SU-DHL-6 (cell line): ENCODE measurements at regions not wholly inside any gene's neighbourhood (a gene's known extent, or its start where the extent isn't known, plus 50 kb on each side); places are given as distances from the start of the nearest gene placed in this dataset.

Experiments
- H2AFZ ChIP-seq: fragments of 200-600 bp; sonication (generic); 2 replicates; pipeline ENCODE4 v1.6.1; 2014; ENCODE audit warnings: low read depth, mild to moderate bottlenecking, moderate library complexity, mixed read lengths, antibody characterized with exemption, low read length; ENCODE audit not compliant: severe bottlenecking
- H3F3A ChIP-seq: fragments of 200-600 bp; shearing (Covaris generic); 2 replicates; pipeline ENCODE4 v1.6.0; 2016; ENCODE audit warnings: antibody characterized with exemption, mild to moderate bottlenecking; ENCODE audit not compliant: insufficient read depth
- H3K27ac ChIP-seq: fragments of 200-600 bp; sonication (generic); 2 replicates; pipeline ENCODE4 v1.5.1; 2016; ENCODE audit warnings: low read depth, mild to moderate bottlenecking, low read length, moderate library complexity, mixed read lengths
- H3K27me3 ChIP-seq: fragments of 200-600 bp; sonication (generic), shearing (Covaris generic); 2 replicates; pipeline ENCODE4 v1.6.0; 2014; ENCODE audit warnings: mild to moderate bottlenecking, low read length
- H3K36me3 ChIP-seq: fragments of 200-600 bp; sonication (generic); 2 replicates; pipeline ENCODE4 v1.6.1; 2014; ENCODE audit warnings: mild to moderate bottlenecking, low read length, mixed read lengths
- H3K4me2 ChIP-seq: fragments of 300-600, 200-600 bp; shearing (Covaris generic), sonication (generic); 2 replicates; pipeline ENCODE4 v1.6.0; 2014; ENCODE audit warnings: low read length, low read depth, mild to moderate bottlenecking; ENCODE audit not compliant: poor library complexity, severe bottlenecking
- H3K4me3 ChIP-seq: fragments of 200-600 bp; sonication (generic); 2 replicates; pipeline ENCODE4 v1.5.1; 2014; ENCODE audit warnings: antibody characterized with exemption, low read length, mild to moderate bottlenecking, mixed read lengths; ENCODE audit not compliant: insufficient read depth, poor library complexity, severe bottlenecking
- H3K79me2 ChIP-seq: fragments of 200-600 bp; sonication (generic); 2 replicates; pipeline ENCODE4 v1.6.1; 2014; ENCODE audit warnings: mild to moderate bottlenecking, low read length, moderate library complexity; ENCODE audit not compliant: insufficient read depth
- H3K9ac ChIP-seq: fragments of 200-600 bp; sonication (generic); 2 replicates; pipeline ENCODE4 v1.7.0; 2014; ENCODE audit warnings: mild to moderate bottlenecking, low read length
- H3K9me2 ChIP-seq: fragments of 200-600 bp; sonication (generic); replicated peaks from 2 replicates; pipeline ENCODE4 v1.6.1; 2014; ENCODE audit warnings: low read length; ENCODE audit not compliant: insufficient read depth
- H3K9me3 ChIP-seq: fragments of 200-600 bp; sonication (generic); 2 replicates; pipeline ENCODE4 v1.6.1; 2014; ENCODE audit warnings: low read length, mixed read lengths; ENCODE audit not compliant: insufficient read depth
- H4K20me1 ChIP-seq: fragments of 200-600 bp; sonication (generic); 2 replicates; pipeline ENCODE4 v1.6.1; 2014; ENCODE audit warnings: low read depth, mild to moderate bottlenecking, antibody characterized with exemption, low read length, moderate library complexity, mixed read lengths
- EZH2phosphoT487 ChIP-seq: fragments of 200-600 bp; sonication (generic), shearing (Covaris generic); conservative IDR thresholded peaks from 2 replicates; pipeline ENCODE4 v1.6.1; 2018; ENCODE audit warnings: mild to moderate bottlenecking, antibody characterized with exemption, low read length, moderate library complexity, mixed read lengths
- TF ChIP-seq, protein P1 (sequence below): fragments of 200-600 bp; sonication (generic); IDR thresholded peaks from one replicate; pipeline ENCODE4 v1.5.1; 2017; ENCODE audit warnings: antibody characterized with exemption, mild to moderate bottlenecking, low read length, moderate library complexity; ENCODE audit not compliant: insufficient read depth, poor library complexity, severe bottlenecking

DNA sequence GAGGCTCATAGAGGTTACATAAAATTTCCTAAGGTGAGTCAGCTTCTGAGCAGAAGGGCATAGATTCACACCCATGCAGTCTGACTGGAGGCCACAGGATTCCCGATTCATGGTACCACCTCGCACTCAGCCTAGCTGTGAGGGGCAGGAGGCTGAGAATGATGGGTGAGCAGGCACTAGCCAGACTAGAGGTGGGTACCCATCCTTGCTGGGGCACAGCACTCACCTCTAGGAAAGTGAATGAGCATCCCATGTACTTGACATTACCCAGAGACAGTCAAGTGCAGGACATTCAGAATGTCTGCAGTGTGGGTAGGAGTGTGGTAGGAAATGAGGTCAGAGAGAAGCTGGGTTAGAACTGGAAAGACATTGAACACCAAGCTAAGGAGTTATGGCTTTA is 255.5 kb downstream of the CDK5RAP2 start:
- H3K4me3 ChIP-seq = no peak overlapping the region
- H3K27me3 ChIP-seq = no peaks in the 10 kb centered on the region
- H3K4me2 ChIP-seq = no peak overlapping the region
- no peaks in the 10 kb centered on the region for H3K36me3 ChIP-seq
- no peaks in the 10 kb centered on the region for H3F3A ChIP-seq
- no peaks in the 10 kb centered on the region for H4K20me1 ChIP-seq
- H3K27ac ChIP-seq = no peak overlapping the region
- H3K9me2 ChIP-seq = no peaks in the 10 kb centered on the region
- TF ChIP-seq EZH2phosphoT487 = no peak
- TF ChIP-seq, protein P1, sequence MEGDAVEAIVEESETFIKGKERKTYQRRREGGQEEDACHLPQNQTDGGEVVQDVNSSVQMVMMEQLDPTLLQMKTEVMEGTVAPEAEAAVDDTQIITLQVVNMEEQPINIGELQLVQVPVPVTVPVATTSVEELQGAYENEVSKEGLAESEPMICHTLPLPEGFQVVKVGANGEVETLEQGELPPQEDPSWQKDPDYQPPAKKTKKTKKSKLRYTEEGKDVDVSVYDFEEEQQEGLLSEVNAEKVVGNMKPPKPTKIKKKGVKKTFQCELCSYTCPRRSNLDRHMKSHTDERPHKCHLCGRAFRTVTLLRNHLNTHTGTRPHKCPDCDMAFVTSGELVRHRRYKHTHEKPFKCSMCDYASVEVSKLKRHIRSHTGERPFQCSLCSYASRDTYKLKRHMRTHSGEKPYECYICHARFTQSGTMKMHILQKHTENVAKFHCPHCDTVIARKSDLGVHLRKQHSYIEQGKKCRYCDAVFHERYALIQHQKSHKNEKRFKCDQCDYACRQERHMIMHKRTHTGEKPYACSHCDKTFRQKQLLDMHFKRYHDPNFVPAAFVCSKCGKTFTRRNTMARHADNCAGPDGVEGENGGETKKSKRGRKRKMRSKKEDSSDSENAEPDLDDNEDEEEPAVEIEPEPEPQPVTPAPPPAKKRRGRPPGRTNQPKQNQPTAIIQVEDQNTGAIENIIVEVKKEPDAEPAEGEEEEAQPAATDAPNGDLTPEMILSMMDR = no peak
- no peaks in the 10 kb centered on the region for H3K79me2 ChIP-seq
- H2AFZ ChIP-seq = no peak overlapping the region
- no peaks in the 10 kb centered on the region for H3K9me3 ChIP-seq
- H3K9ac ChIP-seq = no peak overlapping the region

DNA sequence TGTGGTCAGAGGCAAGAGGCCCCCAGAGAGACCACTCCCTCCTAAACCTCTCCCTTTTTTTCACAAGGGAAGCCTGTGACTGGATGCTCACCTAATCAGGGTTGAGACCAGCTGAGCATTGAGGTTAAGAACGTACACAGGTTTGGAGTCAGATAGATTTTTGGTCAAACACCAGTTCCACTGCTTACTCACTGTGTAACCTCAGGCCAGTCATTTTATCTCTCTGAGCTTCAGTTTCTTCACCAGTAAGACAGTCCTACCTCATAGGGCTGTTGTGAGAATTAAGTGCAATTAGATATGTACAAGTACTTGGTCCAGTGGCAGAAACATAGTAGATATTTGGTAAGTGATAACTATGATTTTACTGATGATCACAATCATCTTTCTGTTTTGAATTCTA is 256.8 kb downstream of the CDK5RAP2 start:
- TF ChIP-seq EZH2phosphoT487 = no peak
- Histone ChIP-seq H3K4me3 (no peak overlapping the region), H3K9me3 (no peaks in the 10 kb centered on the region), H3F3A (no peaks in the 10 kb centered on the region), H3K36me3 (no peaks in the 10 kb centered on the region), H3K79me2 (no peaks in the 10 kb centered on the region), H3K27me3 (no peaks in the 10 kb centered on the region), H3K4me2 (no peak overlapping the region), H3K27ac (no peak overlapping the region), H3K9me2 (no peaks in the 10 kb centered on the region), H4K20me1 (no peaks in the 10 kb centered on the region), H3K9ac (no peak overlapping the region), H2AFZ (no peak overlapping the region)

- H3K9me2 ChIP-seq = no peaks in the 10 kb centered on the region
- H3K4me2 ChIP-seq = no peak overlapping the region
- no peaks in the 10 kb centered on the region for H3K9me3 ChIP-seq
- TF ChIP-seq EZH2phosphoT487 = no peak
- TF ChIP-seq, protein P1 = no peak
- H3F3A ChIP-seq = no peaks in the 10 kb centered on the region
- no peaks in the 10 kb centered on the region for H3K79me2 ChIP-seq
- no peak overlapping the region for H3K9ac ChIP-seq
- H3K27me3 ChIP-seq = no peaks in the 10 kb centered on the region
- H4K20me1 ChIP-seq = no peaks in the 10 kb centered on the region
- H2AFZ ChIP-seq = no peak overlapping the region
- H3K27ac ChIP-seq = no peak overlapping the region
- no peaks in the 10 kb centered on the region for H3K36me3 ChIP-seq
- no peak overlapping the region for H3K4me3 ChIP-seq
Measured at GRCh38 chr9:120319452-120319851, 260.5 kb downstream of the CDK5RAP2 start.

DNA sequence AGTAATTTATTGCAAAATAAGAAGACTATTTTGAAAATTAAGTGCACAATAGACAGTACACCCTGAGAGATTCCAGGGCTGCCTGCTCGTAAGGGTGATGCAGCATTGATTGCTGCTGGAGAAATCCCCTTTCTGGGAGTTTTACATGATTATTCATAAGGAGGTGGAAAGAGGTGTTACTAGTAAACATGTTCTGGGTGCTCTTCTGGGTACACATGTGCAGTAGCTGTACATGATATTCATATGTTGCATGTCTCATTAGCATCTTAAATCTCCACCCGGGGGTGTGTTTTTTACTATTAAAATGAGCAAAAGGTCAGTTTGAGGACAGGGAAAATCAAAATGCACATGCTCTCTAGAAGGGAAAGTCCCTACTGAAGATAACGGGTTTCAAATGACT is 264.8 kb downstream of the CDK5RAP2 start:
- Histone ChIP-seq H4K20me1 (no peaks in the 10 kb centered on the region), H3K9me2 (no peaks in the 10 kb centered on the region), H3K9me3 (peaks cover 4% of the 10 kb centered on the region; the same call in 1 of the 2 replicates), H2AFZ (no peak overlapping the region), H3K9ac (no peak overlapping the region), H3K36me3 (no peaks in the 10 kb centered on the region), H3K27ac (no peak overlapping the region), H3K4me2 (no peak overlapping the region), H3K4me3 (no peak overlapping the region), H3K27me3 (no peaks in the 10 kb centered on the region), H3F3A (no peaks in the 10 kb centered on the region), H3K79me2 (no peaks in the 10 kb centered on the region)
- TF ChIP-seq EZH2phosphoT487 = no peak
- TF ChIP-seq, protein P1 = no peak
